KOPT-K1 (cell line): ENCODE measurements at regions not wholly inside any gene's neighbourhood (a gene's known extent, or its start where the extent isn't known, plus 50 kb on each side); places are given as distances from the start of the nearest gene placed in this dataset.
"Not testable (repeated sequence)": the region's sequence is repeated elsewhere in the genome, so short reads cannot be mapped to it uniquely, and the experiment has no call there.

Experiments
- H3K27ac ChIP-seq: fragments of 200-600 bp; sonication (generic); 2 replicates; pipeline ENCODE4 v1.5.1; 2016; ENCODE audit warnings: antibody characterized with exemption, mild to moderate bottlenecking, low read depth, low read length; ENCODE audit not compliant: poor library complexity, severe bottlenecking
- H3K36me3 ChIP-seq: fragments of 200-600 bp; sonication (generic); 2 replicates; pipeline ENCODE4 v1.5.1; 2017; ENCODE audit warnings: antibody characterized with exemption, mild to moderate bottlenecking, low read length, moderate library complexity; ENCODE audit not compliant: insufficient read depth
- H3K9me3 ChIP-seq: fragments of 200-600 bp; sonication (generic); 2 replicates; pipeline ENCODE4 v1.5.1; 2017; ENCODE audit warnings: antibody characterized with exemption, low read length, mild to moderate bottlenecking; ENCODE audit not compliant: insufficient read depth, poor library complexity, severe bottlenecking

DNA sequence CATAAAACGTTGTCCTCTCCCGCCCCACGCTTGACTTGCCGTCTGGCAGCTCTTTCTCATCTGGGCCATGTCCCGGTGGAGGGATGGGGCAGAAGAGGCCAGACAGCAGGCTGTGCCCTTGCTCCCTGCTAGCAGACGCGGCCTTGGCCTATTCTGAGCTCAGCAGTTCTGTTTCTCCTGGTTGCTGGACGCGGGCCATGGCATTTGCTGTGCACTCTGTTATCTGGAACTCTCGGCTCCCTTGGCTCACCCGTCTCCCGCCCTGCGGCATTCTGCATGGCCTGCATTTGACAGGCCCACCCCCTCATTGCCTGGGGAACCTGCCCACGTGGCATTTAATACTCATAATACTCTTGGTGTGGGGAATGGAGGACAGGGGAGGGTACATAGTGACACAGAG lies 146.3 kb downstream of the BCL2L11 start:
- not testable (repeated sequence) for H3K27ac ChIP-seq, H3K9me3 ChIP-seq

DNA sequence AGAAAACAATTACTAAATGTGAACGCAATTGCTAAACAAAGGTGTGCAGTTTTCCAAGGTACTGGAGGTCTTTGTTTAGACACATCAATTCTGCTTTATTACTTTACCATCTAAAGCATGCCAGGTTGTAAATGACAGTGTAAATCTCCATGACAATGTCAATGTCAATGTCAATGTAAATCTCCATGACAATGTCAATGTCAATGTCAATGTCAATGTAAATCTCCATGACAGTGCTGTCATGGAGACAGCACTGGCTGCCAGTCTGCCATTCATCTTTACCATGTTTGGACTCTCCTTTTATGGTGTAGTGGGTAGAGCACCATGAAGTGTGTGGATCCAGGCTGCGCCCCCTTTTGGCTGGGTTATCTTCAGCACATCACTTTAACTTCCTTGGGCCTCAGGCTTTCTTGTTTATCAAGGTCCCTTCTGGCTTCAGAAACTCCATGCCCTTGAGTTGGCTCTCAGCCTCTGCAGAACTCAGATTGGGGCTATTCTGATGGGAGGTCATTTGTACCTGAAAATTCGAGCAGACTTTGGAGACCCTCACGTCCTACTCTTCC lies 149.1 kb downstream of the BCL2L11 start:
- H3K9me3 ChIP-seq, H3K36me3 ChIP-seq, H3K27ac ChIP-seq: not testable (repeated sequence)

More for the DNA sequence above, 146.3 kb downstream of the BCL2L11 start:
- not testable (repeated sequence) for H3K36me3 ChIP-seq

DNA sequence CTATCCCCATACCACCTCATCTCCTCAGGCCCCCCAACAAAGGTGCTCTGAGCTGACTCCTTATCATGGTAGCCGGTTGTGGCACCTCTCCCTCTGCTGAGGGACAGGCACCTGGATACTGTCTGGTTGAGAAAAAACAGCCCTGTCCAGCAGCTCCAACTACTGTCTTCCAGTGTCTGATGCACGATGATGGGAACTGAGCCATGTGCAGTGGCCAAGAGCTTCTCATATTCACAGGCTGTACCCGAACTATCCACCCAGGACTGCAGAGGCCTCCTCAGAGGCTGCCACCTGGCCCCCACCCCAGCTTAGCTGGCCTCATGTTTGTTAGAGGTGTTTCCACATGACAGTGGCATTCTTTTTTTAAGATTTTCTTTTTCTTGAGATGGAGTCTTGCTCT lies 149.9 kb downstream of the BCL2L11 start:
- H3K27ac ChIP-seq, H3K36me3 ChIP-seq, H3K9me3 ChIP-seq: not testable (repeated sequence)

DNA sequence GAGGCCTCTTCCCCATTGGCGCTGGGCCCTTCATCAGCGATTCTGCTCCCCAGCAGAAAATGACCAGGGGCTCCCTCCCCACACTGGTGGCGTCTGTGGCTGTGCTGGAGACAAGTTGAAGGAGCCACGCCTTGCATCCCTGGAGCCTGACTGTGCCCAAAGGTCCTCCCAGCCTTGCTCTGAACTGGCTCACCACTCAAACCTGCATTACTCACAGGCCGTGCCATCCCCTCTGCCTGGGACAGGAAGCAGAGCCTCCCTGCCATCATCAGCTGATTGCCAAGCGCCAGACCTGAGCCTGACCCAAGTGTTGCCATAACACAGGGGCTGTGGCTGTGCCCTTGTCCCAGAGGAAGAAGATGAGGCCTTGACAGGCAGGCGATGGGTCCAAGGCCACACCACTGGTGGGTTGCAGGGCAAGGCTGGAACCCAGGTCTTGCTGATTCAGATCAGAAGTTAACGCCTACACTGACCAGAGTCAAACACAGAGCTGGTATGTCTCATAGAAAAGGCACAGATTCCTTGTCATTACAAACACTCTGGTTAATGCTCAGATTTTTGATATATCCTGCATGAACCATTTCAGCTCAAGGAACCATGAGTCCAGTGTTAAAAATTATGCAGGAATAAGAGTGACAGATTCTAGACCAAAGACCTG lies 151.1 kb downstream of the BCL2L11 start:
- H3K36me3 ChIP-seq, H3K27ac ChIP-seq: not testable (repeated sequence)

DNA sequence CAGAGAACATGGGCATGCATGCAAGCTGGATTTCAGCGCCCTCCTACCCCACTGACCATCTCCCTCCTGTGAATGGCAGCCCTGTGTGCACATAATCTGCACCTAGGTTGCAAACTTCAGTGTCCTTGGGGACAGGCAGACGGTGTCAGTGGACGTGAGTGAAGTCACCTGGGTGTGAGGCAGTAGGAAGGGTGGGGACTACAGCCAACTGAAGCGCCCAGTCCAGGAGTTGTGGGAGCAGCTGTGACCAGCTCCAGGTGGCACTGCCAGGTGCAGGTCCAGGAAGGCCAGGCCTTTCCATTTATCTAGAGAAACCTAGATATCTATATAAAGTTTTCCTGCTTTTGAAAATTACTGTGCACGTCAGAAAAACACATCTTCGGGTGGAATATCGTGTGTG lies 152.3 kb downstream of the BCL2L11 start:
- not testable (repeated sequence) for H3K27ac ChIP-seq

More for the DNA sequence above, 151.1 kb downstream of the BCL2L11 start:
- H3K9me3 ChIP-seq, result not testable (repeated sequence)

DNA sequence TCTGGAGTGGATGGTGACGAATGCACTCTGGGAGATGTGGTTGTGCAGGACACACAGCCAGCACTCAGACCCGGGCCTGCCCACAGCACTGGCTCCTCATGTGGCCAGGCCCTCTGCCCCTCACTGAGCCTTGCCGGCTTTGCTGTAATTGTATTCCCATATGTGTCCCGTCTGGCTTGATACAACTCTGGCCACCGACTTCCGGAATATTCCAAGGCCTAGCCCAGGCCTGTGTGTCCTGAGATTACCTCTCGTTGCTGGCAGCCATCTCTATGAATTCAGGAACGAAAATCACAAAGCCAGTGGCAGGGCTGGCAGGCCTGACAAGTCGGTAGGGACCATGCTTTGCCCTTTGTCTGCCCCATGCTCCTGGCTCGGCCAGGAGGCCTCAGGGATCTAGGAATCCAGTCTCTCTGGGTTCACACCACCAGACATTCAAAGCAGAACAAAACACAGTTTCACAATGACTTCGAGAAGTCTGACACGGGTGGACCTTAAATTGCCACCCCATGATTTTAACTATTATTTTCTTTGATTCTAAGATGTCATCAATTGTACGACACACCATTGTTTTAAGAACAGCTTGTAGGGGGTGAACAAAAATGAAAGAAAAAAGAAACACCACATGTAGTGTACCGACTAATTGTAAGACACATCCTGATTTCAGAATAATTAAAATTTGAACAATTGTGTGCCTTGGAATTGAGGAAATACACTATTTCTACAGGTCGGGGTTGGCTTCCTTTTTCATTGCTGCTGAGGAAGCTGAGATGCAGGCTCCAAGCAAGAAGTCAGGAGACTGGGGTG lies 154.5 kb downstream of the BCL2L11 start:
- not testable (repeated sequence) for H3K36me3 ChIP-seq, H3K9me3 ChIP-seq, H3K27ac ChIP-seq

More for the DNA sequence above, 152.3 kb downstream of the BCL2L11 start:
- not testable (repeated sequence) for H3K9me3 ChIP-seq, H3K36me3 ChIP-seq

DNA sequence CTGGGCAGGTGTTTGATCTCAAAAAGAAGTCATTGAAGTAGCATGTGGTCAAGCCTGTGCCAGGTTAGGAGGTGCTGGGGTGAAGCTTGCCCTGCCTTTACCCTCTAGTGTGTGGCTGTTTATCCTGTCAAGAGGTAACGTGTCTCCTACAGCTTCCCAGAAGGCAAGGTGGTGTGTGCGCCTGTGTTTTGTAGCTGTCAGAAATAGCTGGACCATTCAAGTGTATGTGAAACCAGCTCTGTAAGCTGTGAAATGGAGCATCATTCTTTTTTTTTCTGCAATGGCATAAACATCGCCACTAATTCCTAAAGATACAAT lies 155.1 kb downstream of the BCL2L11 start:
- not testable (repeated sequence) for H3K9me3 ChIP-seq, H3K36me3 ChIP-seq, H3K27ac ChIP-seq

DNA sequence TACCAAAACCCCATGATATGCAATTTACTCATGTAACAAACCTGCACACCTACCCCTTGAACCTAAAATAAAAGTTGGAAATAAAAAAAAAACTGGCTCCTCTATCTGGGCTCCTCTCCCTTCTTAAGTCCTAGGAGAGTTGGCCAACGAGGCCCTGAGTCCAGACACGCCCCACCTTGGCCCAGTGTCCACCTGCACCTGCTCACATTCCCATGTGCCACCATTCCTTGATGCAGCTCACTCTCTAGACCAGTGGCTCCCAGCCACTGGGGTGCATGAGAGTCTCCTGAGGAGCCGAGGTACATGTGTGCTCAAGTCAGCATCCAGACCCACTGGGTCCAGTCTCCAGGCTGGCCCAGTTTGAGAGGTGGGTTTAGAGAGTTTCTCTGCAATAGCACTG lies 157.4 kb downstream of the BCL2L11 start:
- H3K9me3 ChIP-seq, H3K27ac ChIP-seq: not testable (repeated sequence)

DNA sequence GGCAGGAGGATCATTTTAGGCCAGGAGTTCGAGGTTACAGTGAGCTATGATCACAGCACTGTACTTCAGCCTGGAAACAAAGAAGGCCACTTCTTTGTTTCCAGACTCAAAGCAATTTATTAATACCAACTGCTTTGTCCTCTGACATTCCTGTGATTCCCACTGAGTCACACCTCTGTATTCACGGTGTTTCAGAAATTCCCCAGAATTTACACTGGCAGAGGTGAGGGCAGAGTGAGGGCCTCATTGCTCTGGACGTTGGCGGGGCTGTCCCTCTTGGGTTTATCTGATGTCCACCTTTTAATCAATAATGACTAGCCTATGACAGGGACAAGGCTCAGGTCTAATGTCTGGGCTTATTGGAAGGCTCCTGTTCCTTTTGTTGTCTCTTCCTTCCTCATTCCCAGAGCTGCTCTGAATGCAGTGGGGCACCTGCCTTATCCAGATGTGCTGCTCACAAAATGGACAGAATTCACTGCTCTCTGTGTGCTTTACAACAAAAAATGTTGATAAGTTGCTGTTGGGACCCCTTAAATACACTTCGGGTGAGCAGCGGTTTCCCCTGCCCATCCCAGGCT lies 160.1 kb downstream of the BCL2L11 start:
- not testable (repeated sequence) for H3K36me3 ChIP-seq, H3K27ac ChIP-seq, H3K9me3 ChIP-seq

More for the DNA sequence above, 157.4 kb downstream of the BCL2L11 start:
- H3K36me3 ChIP-seq, result not testable (repeated sequence)

DNA sequence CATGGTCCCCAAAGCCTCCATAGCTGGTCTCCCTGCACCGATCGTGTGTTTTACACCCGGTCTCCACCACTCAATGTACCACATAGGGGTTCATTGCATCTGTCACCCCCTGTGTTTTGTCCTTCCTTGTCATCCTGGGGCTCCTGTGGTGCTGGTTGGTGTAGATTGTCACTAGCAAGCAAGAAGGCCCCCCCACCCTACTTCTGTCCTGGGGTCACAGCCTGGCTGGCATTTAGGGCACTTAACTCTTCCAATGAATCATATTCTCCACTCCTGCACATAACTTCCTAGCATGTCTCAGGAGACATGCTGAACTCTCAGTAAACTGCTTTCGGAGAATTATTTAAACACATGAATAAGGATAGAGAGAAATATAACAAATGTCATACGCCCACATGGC lies 161.4 kb downstream of the BCL2L11 start:
- not testable (repeated sequence) for H3K9me3 ChIP-seq, H3K36me3 ChIP-seq, H3K27ac ChIP-seq

DNA sequence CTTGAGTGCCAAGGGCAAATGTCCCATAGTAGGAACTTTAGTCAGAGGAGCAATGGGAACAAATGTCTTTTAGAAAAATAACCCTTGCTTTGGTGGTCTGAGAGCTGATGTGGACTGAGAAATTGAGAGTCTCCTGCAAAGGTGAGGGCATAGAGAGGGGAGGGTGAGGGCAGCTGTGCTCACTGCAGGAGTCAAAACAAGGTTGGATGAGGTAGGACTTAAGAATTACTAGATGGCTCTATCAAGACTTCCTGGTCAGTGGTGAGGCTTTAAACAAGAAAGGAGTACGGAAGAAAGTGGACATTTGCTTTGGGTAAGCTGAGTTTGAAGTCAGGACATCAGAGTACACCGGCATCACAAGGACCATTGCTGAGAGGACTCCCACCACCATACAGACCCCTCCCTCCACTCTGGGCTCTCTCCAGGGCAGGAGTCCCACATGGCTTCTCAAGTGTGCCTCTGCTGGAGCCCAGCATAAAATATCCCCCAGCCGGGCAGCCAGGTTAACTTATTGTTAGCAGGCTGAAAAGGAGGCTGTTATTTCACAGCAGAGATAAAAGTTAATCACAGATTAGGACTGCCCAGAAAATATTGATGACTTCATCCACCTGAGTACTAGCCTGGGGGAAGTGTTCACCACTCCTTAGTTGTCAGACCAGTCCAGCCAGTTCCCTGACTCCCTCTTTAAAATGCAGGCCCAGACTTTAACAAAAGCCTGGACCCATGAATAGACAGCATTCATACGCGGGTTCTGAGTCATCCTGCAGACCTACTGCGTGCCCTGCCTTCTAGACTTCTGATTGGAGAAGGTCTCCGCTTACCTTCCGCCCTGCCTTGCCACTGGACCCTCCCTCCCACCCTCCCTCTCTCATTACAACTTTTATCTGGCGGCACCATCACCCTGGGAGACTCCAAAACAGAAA lies 167.2 kb downstream of the BCL2L11 start:
- H3K27ac ChIP-seq, result not testable (repeated sequence)

DNA sequence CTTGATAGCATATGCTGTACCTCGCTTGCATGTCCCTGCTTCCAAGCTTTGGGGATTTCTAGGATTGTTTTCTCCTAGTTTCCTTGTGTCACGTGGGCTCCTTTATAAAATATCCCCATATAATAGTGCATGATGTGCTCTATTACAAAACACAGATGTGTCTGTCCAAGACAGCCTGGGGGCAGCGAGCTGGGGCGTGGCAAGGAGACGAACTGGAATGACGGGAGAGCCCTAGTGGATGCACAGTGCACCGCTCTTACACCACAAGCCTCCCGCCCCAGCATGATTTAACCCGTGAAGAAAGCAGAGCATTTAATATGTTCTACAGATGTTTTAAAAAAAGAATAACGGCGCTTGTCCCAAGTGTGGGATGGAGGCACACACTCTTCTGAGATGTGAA lies 169.7 kb downstream of the BCL2L11 start:
- H3K36me3 ChIP-seq, result not testable (repeated sequence)

More for the DNA sequence above, 167.2 kb downstream of the BCL2L11 start:
- H3K36me3 ChIP-seq, H3K9me3 ChIP-seq: not testable (repeated sequence)

DNA sequence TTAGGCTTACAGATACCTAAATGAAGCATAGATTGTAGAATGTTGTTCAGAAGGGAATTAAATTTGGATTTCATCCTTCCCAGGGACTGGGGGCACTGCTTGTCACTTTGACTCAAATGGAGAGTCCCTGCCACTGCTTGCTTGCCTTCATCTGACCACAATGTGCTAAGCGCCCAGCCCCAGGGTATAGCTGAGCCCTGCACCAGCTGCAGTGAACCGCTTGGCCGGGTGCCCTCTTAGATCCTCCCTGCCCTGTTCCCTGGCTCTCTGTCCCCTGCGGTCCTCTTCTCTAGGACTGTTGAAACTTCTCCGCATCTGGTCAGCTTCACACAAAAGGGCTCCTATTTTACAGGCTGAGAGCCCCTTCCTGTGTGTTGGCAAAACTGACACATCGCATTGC lies 170.9 kb downstream of the BCL2L11 start:
- H3K9me3 ChIP-seq, H3K36me3 ChIP-seq, H3K27ac ChIP-seq: not testable (repeated sequence)

More for the DNA sequence above, 169.7 kb downstream of the BCL2L11 start:
- H3K9me3 ChIP-seq, H3K27ac ChIP-seq: not testable (repeated sequence)

DNA sequence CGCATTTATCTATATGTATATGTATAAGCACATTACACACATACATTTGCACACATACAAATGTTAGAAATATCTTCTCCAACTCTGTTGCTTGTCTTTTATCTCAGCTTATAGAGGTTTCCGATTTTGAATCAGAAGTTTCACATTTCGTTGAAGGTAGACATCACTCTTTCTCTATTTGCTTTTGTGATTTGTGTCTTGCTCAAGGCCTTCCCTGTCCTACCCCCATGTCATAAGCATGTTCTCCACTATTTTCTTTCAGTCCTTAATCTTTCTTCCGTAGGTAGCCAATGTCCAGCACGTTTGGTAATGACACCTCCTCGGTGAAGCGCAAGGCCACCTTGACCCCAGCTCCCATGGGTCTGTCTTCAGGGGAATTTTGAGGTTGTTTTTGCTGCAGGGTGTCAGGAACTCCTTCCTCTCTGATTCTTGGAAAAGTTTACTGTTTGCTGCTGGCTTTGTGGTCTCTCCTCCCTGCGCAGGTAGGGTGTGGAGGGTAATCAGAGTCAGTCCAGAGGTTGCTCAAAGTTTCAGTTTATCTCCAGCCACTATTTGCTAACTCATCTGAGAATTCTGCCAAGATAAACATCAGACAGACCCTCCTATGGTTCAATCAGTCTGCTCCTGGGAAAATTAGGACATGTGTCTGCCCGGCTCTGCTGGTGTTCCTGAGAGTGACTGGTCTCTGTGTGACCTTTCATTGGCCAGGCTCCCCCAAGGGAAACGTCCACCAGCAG lies 171.7 kb downstream of the BCL2L11 start:
- H3K36me3 ChIP-seq, H3K9me3 ChIP-seq, H3K27ac ChIP-seq: not testable (repeated sequence)
